Gastroesophageal sphincter (tissue), 4 donors: ENCODE measurements at regions not wholly inside any gene's neighbourhood (a gene's known extent, or its start where the extent isn't known, plus 50 kb on each side); places are given as distances from the start of the nearest gene placed in this dataset.

Source experiments
- ATAC-seq: fragments of 150-250 bp; one replicate; pipeline ENCODE4 v1.9.1; 2016; ENCODE audit warnings: mild to moderate bottlenecking, moderate library complexity
- H3K27ac ChIP-seq, 4 donors: fragments of 200-600 bp; sonication (generic) in 3 of 4; 1 replicate in 3 of 4; 2 replicates in 1 of 4; pipeline ENCODE4 v1.5.1; 2016 to 2019
- H3K27me3 ChIP-seq: fragments of 200-600 bp; sonication (generic); one replicate; pipeline ENCODE4 v1.5.1; 2019
- H3K36me3 ChIP-seq, 2 donors: fragments of 200-600 bp; sonication (generic); one replicate each; pipeline ENCODE4 v1.5.1; 2019; ENCODE audit warnings: control low read depth in 1 of 2
- H3K4me1 ChIP-seq, 3 donors: fragments of 200-600 bp; sonication (generic); 1 replicate in 2 of 3; 2 replicates in 1 of 3; pipeline ENCODE4 v1.5.1; 2016 to 2019; ENCODE audit warnings: control low read depth in 2 of 3
- H3K4me3 ChIP-seq, 2 donors: fragments of 200-600 bp; sonication (generic); one replicate each; pipeline ENCODE4 v1.5.1; 2019; ENCODE audit warnings: mild to moderate bottlenecking in 1 of 2, moderate library complexity in 1 of 2
- H3K9me3 ChIP-seq, 3 donors: fragments of 200-600 bp; sonication (generic); one replicate each; pipeline ENCODE4 v1.5.1; 2017 to 2019; ENCODE audit warnings: control low read depth in 2 of 3
- EP300 ChIP-seq: sonication (generic); formaldehyde crosslinking; IDR thresholded peaks from one replicate; pipeline ENCODE4 v1.6.1; 2017; ENCODE audit warnings: antibody characterized with exemption, mild to moderate bottlenecking
- POLR2A ChIP-seq, 2 donors: fragments of 450-650 bp; IDR thresholded peaks; one replicate each; pipeline ENCODE4 v1.6.1; 2017; ENCODE audit warnings: antibody characterized with exemption in 2 of 2, mild to moderate bottlenecking in 2 of 2, moderate library complexity in 1 of 2
- POLR2AphosphoS5 ChIP-seq: sonication (generic); formaldehyde crosslinking; IDR thresholded peaks from one replicate; pipeline ENCODE4 v1.6.1; 2017; ENCODE audit warnings: antibody characterized with exemption
- WGBS, 2 donors: methylation state at CpG; one replicate each; pipeline ENCODE4 v1.1.5; 2018; ENCODE audit warnings: low coverage in 1 of 2; 5-methylcytosine and 5-hydroxymethylcytosine counted together
- TF ChIP-seq, protein P1 (sequence below), 4 experiments: fragments of 200-600 bp in 2 of 4; fragments of 450-650 bp in 2 of 4; sonication (generic) in 1 of 4; IDR thresholded peaks; one replicate each; pipeline ENCODE4 v1.5.1; 2017 to 2019; ENCODE audit warnings: antibody characterized with exemption in 4 of 4, mild to moderate bottlenecking in 2 of 4, moderate library complexity in 2 of 4

- Histone ChIP-seq H3K27ac (no peak overlapping the region), H3K27me3 (no peaks in the 10 kb centered on the region), H3K9me3 (no peaks in the 10 kb centered on the region), H3K36me3 (no peaks in the 10 kb centered on the region), H3K4me1 (peaks cover 0 to 14% (median 3%) of the 10 kb centered on the region in 3 donors), H3K4me3 (no peak overlapping the region)
- no peak for TF ChIP-seq POLR2A (IDR thresholded peaks at IDR 0.05)
- TF ChIP-seq EP300: no peak
- no peak for TF ChIP-seq POLR2AphosphoS5
- TF ChIP-seq, protein P1, sequence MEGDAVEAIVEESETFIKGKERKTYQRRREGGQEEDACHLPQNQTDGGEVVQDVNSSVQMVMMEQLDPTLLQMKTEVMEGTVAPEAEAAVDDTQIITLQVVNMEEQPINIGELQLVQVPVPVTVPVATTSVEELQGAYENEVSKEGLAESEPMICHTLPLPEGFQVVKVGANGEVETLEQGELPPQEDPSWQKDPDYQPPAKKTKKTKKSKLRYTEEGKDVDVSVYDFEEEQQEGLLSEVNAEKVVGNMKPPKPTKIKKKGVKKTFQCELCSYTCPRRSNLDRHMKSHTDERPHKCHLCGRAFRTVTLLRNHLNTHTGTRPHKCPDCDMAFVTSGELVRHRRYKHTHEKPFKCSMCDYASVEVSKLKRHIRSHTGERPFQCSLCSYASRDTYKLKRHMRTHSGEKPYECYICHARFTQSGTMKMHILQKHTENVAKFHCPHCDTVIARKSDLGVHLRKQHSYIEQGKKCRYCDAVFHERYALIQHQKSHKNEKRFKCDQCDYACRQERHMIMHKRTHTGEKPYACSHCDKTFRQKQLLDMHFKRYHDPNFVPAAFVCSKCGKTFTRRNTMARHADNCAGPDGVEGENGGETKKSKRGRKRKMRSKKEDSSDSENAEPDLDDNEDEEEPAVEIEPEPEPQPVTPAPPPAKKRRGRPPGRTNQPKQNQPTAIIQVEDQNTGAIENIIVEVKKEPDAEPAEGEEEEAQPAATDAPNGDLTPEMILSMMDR (IDR thresholded peaks at IDR 0.05): no peak
- ATAC-seq: no peak
Observed at GRCh38 chr7:115779561-115779960, 251.0 kb downstream of the TFEC start.

GRCh38 chr7:115775981-115776380 lies 254.6 kb downstream of the TFEC start:
- WGBS, 2 donors: 86 to 100% methylated on average over 1 of the region's 1 CpG
- no peak overlapping the region for H3K4me3 ChIP-seq
- no peak for ATAC-seq
- no peak overlapping the region for H3K27ac ChIP-seq
- no peaks in the 10 kb centered on the region for H3K9me3 ChIP-seq
- H3K27me3 ChIP-seq: no peaks in the 10 kb centered on the region
- H3K4me1 ChIP-seq: no peaks in the 10 kb centered on the region
- H3K36me3 ChIP-seq: no peaks in the 10 kb centered on the region
- TF ChIP-seq, protein P1 (IDR thresholded peaks at IDR 0.05): no peak
- TF ChIP-seq POLR2A (IDR thresholded peaks at IDR 0.05) (no peak), EP300 (no peak), POLR2AphosphoS5 (no peak)

- Histone ChIP-seq H3K36me3 (no peaks in the 10 kb centered on the region), H3K9me3 (no peaks in the 10 kb centered on the region), H3K4me1 (no peaks in the 10 kb centered on the region), H3K27ac (no peak overlapping the region), H3K4me3 (no peak overlapping the region), H3K27me3 (no peaks in the 10 kb centered on the region)
- 92% methylated on average over 8 of the region's 8 CpGs; no CpG with 5 or more reads in 1 of the 2 donors for WGBS, 2 donors
- ATAC-seq: no peak
- TF ChIP-seq EP300: no peak
- TF ChIP-seq POLR2A (IDR thresholded peaks at IDR 0.05): no peak
- TF ChIP-seq, protein P1 (IDR thresholded peaks at IDR 0.05): no peak
- no peak for TF ChIP-seq POLR2AphosphoS5
Observed at GRCh38 chr7:115763347-115763746, 267.2 kb downstream of the TFEC start.

GRCh38 chr7:115758025-115758424 lies 272.5 kb downstream of the TFEC start:
- TF ChIP-seq POLR2A (IDR thresholded peaks at IDR 0.05): no peak
- TF ChIP-seq, protein P1 (IDR thresholded peaks at IDR 0.05): no peak
- no peak for TF ChIP-seq EP300
- TF ChIP-seq POLR2AphosphoS5: no peak
- Histone ChIP-seq H3K4me1 (no peaks in the 10 kb centered on the region), H3K9me3 (no peaks in the 10 kb centered on the region), H3K27ac (no peak overlapping the region), H3K27me3 (no peaks in the 10 kb centered on the region), H3K36me3 (no peaks in the 10 kb centered on the region), H3K4me3 (no peak overlapping the region)
- WGBS, 2 donors: 75% methylated on average over 3 of the region's 3 CpGs
- ATAC-seq: no peak

GRCh38 chr7:115754226-115754625 lies 276.3 kb downstream of the TFEC start:
- WGBS, 2 donors: 73 to 88% methylated on average over 2 of the region's 2 CpGs
- TF ChIP-seq, protein P1 (IDR thresholded peaks at IDR 0.05): no peak
- TF ChIP-seq POLR2A (IDR thresholded peaks at IDR 0.05) (no peak), EP300 (no peak), POLR2AphosphoS5 (no peak)
- Histone ChIP-seq H3K36me3 (no peaks in the 10 kb centered on the region), H3K27ac (no peak overlapping the region), H3K27me3 (no peaks in the 10 kb centered on the region), H3K9me3 (no peaks in the 10 kb centered on the region), H3K4me3 (no peak overlapping the region), H3K4me1 (no peaks in the 10 kb centered on the region)
- no peak for ATAC-seq
